Vagina (tissue), 2 donors: ENCODE measurements at regions not wholly inside any gene's neighbourhood (a gene's known extent, or its start where the extent isn't known, plus 50 kb on each side); places are given as distances from the start of the nearest gene placed in this dataset.
"Not testable (repeated sequence)": the region's sequence is repeated elsewhere in the genome, so short reads cannot be mapped to it uniquely, and the experiment has no call there.

Experiments used
- DNase-seq, 2 donors: peaks; one replicate each; pipeline ENCODE4 v3.0.0-alpha.2; 2017; ENCODE audit errors: extremely low spot score in 2 of 2
- H3K27ac ChIP-seq: fragments of 200-600 bp; sonication (generic); one replicate; pipeline ENCODE4 v1.5.1; 2019
- H3K27me3 ChIP-seq: fragments of 200-600 bp; sonication (generic); one replicate; pipeline ENCODE4 v1.5.1; 2019
- H3K36me3 ChIP-seq, 2 donors: fragments of 200-600 bp; sonication (generic); one replicate each; pipeline ENCODE4 v1.5.1; 2017 to 2019
- H3K4me1 ChIP-seq: fragments of 200-600 bp; sonication (generic); one replicate; pipeline ENCODE4 v1.5.1; 2019
- H3K4me3 ChIP-seq, 2 donors: fragments of 200-600 bp; sonication (generic); 1 replicate in 1 of 2; 2 replicates in 1 of 2; pipeline ENCODE4 v1.5.1; 2016 to 2019
- H3K9me3 ChIP-seq: fragments of 200-600 bp; sonication (generic); one replicate; pipeline ENCODE4 v1.5.1; 2019
- CTCF ChIP-seq, 3 experiments: fragments of 450-650 bp in 2 of 3; fragments of 200-600 bp in 1 of 3; sonication (generic) in 1 of 3; IDR thresholded peaks; one replicate each; pipeline ENCODE4 v1.5.1; 2017 to 2019; ENCODE audit warnings: antibody characterized with exemption in 3 of 3, mild to moderate bottlenecking in 2 of 3, moderate library complexity in 2 of 3
- POLR2A ChIP-seq, 2 donors: fragments of 450-650 bp; IDR thresholded peaks; one replicate each; pipeline ENCODE4 v1.6.1; 2017; ENCODE audit warnings: antibody characterized with exemption in 2 of 2, mild to moderate bottlenecking in 2 of 2, moderate library complexity in 2 of 2
- POLR2AphosphoS5 ChIP-seq, 2 donors: sonication (generic); formaldehyde crosslinking; IDR thresholded peaks; one replicate each; pipeline ENCODE4 v1.9.0; 2017; ENCODE audit warnings: antibody characterized with exemption in 2 of 2, mild to moderate bottlenecking in 2 of 2, low read depth in 1 of 2; ENCODE audit not compliant: insufficient read depth in 1 of 2
- intact Hi-C: fragments of 100-400 bp; cut with DNase I; formaldehyde crosslinking; loops from one replicate; pipeline ENCODE4 v1.15.1; 2023

- Histone ChIP-seq H3K4me1 (no peaks in the 10 kb centered on the region), H3K4me3 (no peak overlapping the region), H3K27ac (no peak overlapping the region), H3K9me3 (no peaks in the 10 kb centered on the region), H3K36me3 (no peaks in the 10 kb centered on the region), H3K27me3 (no peaks in the 10 kb centered on the region)
- no peak for DNase-seq
- TF ChIP-seq POLR2A (IDR thresholded peaks at IDR 0.05) = no peak
- TF ChIP-seq CTCF (IDR thresholded peaks at IDR 0.05) = no peak
- TF ChIP-seq POLR2AphosphoS5 (IDR thresholded peaks at IDR 0.05; ENCODE audit: insufficient read depth in 1 of 2, low read depth in 1 of 2) = no peak
- intact Hi-C loops = no loop called here
Observed at GRCh38 chr2:3899536-3900155, 196.3 kb downstream of the DCDC2C start.

GRCh38 chr2:3902131-3902530 lies 198.8 kb downstream of the DCDC2C start:
- Histone ChIP-seq H3K36me3 (no peaks in the 10 kb centered on the region), H3K4me1 (no peaks in the 10 kb centered on the region), H3K27ac (no peak overlapping the region), H3K9me3 (no peaks in the 10 kb centered on the region), H3K4me3 (no peak overlapping the region), H3K27me3 (no peaks in the 10 kb centered on the region)
- intact Hi-C loops = no loop called here
- TF ChIP-seq POLR2AphosphoS5 (IDR thresholded peaks at IDR 0.05; ENCODE audit: insufficient read depth in 1 of 2, low read depth in 1 of 2) (no peak), POLR2A (IDR thresholded peaks at IDR 0.05) (no peak), CTCF (IDR thresholded peaks at IDR 0.05) (no peak)
- DNase-seq = no peak

- DNase-seq = no peak
- Histone ChIP-seq H3K27ac (no peak overlapping the region), H3K9me3 (no peaks in the 10 kb centered on the region), H3K36me3 (no peaks in the 10 kb centered on the region), H3K4me3 (no peak overlapping the region), H3K4me1 (no peaks in the 10 kb centered on the region), H3K27me3 (no peaks in the 10 kb centered on the region)
- TF ChIP-seq POLR2A (IDR thresholded peaks at IDR 0.05) = no peak
- TF ChIP-seq POLR2AphosphoS5 (IDR thresholded peaks at IDR 0.05; ENCODE audit: insufficient read depth in 1 of 2, low read depth in 1 of 2) = no peak
- no peak for TF ChIP-seq CTCF (IDR thresholded peaks at IDR 0.05)
- intact Hi-C loops = no loop called here
Observed at GRCh38 chr2:3904061-3904460, 200.7 kb downstream of the DCDC2C start.

GRCh38 chr2:3908498-3908897 lies 205.1 kb downstream of the DCDC2C start:
- intact Hi-C loops, H3K4me3 ChIP-seq, H3K27ac ChIP-seq, H3K27me3 ChIP-seq, H3K36me3 ChIP-seq, H3K4me1 ChIP-seq, H3K9me3 ChIP-seq, DNase-seq: not testable (repeated sequence)

- no peak for DNase-seq
- Histone ChIP-seq H3K36me3 (no peaks in the 10 kb centered on the region), H3K27me3 (no peaks in the 10 kb centered on the region), H3K4me1 (no peaks in the 10 kb centered on the region), H3K4me3 (no peak overlapping the region), H3K9me3 (no peaks in the 10 kb centered on the region), H3K27ac (no peak overlapping the region)
- intact Hi-C loops = no loop called here
- TF ChIP-seq POLR2A (IDR thresholded peaks at IDR 0.05) (no peak), CTCF (IDR thresholded peaks at IDR 0.05) (no peak), POLR2AphosphoS5 (IDR thresholded peaks at IDR 0.05; ENCODE audit: insufficient read depth in 1 of 2, low read depth in 1 of 2) (no peak)
Observed at GRCh38 chr2:3911882-3912455, 208.6 kb downstream of the DCDC2C start.
